ENCODE measurements at regions not wholly inside any gene's neighbourhood (a gene's known extent, or its start where the extent isn't known, plus 50 kb on each side); places are given as distances from the start of the nearest gene placed in this dataset.
A peak's percentile ranks its signal among the peaks of the same experiment; 100 is the strongest.
"Not testable (repeated sequence)": the region's sequence is repeated elsewhere in the genome, so short reads cannot be mapped to it uniquely, and the experiment has no call there.

DNA sequence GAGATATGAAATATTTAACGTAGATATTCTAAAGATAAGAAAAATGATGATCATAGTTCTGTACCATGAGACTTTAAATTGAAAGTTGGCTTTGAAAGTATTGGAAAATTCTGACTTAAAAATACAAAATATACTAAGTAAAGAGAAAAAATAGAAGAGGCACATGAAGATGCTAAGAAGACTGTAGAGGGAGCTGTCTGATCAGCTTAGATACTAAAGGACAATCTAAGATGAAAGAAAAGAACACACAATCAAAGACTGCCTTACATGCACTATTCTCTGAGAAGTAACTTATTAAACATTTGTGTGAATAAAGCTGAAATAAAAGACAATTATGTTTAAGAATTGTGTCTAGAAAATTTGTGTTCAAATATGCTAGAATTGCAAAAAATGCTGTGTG lies 55.1 kb downstream of the RBMXL2 start:
- DNase-seq: peak; percentile 14

DNA sequence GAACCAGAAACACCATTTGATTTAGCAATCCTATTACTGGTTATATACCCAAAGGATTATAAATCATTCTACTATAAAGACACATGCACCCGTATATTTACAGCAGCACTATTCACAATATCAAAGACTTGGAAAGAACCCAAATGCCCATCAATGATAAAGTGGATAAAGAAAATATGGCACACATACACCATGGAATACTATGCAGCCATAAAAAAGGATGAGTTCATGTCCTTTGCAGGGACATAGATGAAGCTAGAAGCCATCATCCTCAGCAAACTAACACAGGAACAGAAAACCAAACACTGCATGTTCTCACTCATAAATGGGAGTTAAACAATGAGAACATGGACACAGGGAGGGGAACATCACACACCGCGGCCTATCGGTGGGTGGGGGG lies 61.3 kb downstream of the RBMXL2 start:
- DNase-seq: not testable (repeated sequence)

DNA sequence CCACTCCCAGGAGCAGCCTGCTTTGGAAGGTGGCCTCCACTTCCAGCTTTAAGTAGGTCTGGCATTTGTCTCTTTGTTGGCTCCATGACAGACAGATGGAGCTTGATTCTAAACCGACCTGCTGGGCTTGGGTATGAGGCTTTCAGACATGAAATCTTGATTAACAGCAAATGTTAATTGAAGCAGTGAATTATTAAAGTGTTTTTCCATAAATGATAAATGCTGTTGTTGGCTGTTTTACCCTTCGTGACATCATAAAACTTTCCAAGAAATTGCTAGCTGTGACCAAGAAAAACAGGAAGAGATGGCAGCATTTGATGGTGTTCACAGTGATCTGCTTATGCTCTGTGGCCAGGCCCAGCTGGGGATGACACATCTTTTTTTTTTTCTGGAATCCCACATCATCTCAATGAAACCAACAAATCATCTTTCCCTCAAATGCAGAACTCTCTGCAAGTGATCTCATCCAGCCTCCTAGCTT lies 66.1 kb downstream of the RBMXL2 start:
- DNase-seq: peak; percentile 13

DNA sequence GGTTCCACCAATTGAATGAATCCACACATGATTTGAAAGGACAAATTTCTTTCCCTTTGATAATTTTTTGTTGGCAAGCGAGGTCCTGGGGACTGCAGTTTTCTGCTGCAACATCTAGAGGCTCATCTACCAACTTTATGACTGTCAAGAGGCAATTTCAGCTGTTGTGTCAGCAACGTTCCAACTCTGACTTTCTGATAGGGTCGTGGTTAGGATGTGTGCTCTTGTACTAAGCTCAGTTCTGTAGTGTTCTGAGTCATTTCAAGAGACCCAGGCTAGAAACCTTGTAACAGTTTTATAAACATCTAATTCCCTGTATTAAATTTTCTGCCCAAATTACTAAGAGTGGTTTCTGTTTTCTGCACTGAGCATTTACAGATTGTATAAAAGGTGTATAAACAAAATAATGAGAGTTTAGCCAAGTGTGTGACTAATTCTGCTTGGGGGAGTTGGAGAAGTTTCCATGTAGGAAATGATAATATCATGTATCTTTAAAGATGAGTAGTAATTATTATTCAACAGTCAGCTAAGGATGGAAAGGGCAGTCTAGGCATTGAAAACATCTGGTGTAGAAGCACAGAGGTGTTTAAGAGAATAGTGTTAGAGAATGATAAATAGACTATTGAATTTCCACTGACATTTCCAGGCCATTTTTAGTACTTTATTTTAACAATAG lies 72.2 kb downstream of the RBMXL2 start:
- DNase-seq: no peak

DNA sequence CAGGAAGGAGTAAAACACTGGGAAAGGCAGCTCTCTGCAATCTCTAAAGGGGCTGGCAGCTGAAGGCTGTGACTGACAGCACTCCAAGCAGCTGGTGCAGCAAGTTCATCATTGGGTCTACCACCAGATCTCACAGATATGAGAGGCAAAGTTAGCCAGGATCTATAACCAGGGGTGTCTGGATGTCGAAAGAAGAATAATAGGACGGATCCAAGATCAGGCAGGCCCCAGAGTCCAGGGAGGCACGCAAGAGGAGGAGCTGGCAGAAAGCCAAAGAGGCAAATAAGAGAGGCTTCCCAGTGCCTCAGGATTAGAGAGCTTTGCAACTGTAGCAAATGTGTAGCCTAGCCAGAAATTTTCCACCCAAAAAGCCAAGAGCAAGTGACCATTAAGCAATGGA lies 77.1 kb downstream of the RBMXL2 start:
- no peak for DNase-seq

DNA sequence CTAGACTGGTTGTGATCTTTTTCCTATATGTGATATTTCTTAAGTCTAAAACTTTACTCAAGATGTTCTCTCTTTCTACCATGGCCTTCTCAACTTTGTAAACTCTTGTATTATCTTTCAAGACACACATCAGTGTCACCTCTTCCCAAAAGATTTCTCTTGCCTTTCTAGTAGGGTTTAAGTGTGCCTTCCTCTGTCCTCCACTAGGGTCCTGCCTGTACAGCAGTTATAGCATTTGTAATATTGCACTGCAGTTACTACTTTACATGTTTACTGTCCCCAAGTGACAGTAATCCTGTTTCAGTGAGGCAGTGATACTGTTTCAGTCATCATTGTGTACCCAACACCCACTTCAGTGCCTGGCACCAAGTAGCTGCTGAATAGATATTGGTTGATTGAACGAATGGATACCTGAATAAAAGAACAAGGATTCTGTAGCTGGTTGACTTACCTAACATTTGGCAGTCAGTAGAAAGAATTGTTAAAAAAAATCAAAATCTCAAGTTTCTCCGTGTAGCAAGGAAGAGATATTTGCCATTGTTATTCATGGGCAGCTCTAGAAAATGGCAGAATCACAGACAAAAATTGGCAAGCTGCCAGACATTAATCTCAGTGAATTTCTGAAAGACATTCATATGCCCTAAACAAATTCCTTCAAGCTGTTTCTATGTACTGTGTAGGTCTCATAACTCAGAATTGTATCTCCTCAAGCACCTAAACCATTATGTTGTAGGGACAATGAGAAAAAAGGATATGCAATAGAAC lies 79.4 kb downstream of the RBMXL2 start:
- no peak for DNase-seq

DNA sequence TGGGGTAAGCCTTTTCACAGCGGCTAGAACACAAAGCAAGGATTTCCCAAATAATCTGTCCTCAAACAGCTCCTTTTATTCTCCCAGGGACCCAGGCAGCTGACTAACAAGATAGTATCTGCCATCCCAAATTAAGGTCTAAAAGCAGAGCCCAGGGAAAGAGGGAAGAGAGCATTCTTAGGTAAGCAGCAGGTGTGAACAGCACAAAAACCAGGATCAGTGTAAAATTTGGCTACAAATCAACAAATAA lies 79.9 kb downstream of the RBMXL2 start:
- DNase-seq: no peak

DNA sequence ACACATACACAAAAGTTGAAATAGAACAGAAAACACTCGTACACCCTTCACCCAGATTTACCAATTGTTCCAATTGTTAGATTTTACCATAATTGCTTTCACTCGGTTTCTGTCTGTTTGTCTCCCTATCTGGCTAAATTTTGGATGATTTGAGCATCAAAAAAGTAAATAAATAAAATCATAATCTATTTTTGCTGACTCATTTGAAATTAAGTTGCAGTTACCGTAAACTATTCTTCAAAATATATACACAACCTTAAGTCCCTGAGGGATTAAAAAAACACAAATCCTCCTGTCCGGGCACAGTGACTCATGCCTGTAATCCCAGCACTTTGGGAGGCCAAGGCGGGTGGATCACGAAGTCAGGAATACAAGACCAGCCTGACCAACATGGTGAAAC lies 81.3 kb upstream of the SYT9 start:
- no peak for DNase-seq

DNA sequence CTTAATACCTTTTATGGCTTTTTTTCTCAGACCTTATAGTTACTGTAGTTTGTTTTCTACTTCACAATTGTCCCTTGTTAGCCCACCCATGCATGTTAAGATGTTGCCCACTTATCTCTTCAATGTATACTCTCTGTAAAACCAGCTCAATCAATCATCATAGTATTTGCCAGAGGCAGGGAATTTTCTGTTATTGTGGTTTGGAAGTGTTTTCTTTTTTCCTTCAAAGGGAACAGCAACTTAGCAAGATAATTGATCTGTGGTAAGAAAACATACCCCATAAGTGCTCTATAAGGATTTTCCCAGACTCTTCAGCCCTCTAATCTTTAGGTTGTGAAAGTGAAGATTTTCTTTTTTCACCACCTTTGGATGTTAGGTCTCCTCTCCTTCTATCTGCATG lies 76.7 kb upstream of the SYT9 start:
- no peak for DNase-seq

DNA sequence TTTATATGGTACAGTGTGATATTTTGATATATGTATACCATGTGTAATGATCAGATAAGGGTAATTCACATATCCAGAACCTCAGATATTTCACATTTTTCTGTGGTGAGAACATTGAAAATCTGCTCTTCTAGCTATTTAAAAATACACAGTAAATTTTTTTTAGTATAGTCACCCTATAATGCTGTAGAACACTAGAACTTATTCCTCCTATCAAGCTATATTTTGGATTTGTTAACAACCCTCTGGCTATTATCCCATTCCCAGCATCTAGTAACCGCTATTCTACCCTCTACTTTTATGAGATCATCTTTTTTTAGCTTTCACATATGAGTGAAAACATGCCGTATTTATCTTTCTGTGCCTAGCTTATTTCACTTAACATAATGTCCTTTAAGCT lies 65.5 kb upstream of the SYT9 start:
- no peak for DNase-seq

DNA sequence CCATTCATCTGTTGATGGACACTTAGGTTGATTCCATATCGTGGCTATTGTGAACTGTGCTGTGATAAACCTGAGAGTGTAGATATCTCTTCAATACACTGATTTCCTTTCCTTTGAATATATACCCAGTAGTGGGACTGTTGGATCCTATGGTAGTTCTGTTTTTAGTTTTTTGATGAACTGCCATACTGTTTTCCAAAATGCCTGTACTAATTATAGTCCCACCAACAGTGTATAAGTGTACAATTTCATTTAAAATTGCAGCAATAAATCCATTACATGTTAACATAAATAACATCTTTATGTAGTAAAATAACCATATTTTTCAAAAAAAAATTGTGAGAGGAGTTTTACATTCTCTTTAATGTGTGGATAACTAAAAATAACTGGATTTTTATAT lies 65.0 kb upstream of the SYT9 start:
- DNase-seq: no peak

DNA sequence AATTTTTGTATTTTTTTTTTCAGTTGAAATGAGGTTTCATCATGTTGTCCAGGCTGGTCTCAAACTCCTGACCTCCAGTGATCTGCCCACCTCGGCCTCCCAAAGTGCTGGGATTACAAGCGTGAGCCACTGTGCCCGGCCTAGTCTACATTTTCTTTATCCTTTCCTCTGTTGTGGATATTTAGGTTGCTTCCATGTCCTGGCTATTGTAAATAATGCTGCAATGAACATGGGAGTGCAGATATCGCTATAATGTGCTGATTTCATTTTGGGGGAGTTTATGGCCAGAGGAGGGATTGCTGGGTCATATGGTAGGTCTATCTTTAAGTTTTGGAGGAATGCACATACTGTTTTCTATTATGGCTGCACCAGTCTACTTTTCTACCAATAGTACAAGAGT lies 58.9 kb upstream of the SYT9 start:
- not testable (repeated sequence) for DNase-seq

DNA sequence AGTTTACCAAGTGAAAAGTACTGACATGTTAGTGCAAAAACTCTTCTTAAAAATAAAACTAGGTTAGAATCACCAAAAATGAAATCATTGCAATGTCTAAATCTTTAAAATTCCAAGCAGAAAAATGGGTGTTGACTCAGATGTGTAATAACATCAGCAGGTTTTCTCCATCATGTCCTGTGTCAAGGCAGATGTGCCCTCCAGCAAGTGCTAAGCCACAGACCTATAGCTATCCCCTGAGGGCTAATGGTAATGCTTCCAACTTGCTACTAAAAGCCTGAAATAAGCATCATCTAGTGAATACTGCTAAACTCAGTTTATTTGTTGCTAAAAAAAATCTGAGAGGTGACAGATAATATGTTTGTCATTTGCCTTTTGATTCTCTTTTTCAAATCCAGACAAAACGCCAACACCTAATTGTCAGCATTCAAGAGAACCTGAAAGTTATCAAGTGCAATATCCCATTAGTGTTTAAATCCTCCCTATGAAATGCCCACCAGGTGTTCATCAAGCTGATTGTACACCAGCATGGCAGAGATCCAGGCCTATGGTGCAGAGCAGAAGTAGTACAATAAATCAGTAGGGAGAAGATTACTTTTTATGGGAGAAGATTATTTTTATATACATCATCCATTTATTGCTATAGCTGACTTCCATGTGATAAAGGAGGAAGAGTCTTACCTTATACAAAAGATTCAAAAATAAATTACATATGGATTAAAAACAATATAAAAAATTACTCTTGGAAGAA lies 55.1 kb upstream of the SYT9 start:
- DNase-seq: no peak

DNA sequence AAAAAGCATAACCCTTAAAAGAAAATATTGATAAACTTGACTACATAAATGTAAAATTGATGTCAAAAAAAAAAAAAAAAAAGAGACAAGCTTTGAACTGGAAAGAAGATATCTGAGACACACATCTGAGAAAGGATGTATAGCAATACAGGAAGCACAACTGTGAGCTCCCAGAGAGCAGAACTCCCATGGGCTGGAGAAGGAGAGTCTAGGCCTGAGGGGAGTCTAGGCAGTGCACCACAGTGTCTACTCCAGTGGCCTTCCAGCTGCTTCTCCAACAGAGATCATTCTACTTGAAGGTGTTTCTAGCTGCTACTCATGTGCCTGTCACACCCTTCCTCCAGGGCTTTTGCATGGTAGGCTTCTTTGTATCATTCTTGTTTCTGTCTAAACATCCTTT lies 54.2 kb upstream of the SYT9 start:
- no peak for DNase-seq
